Spleen (tissue), 11 donors: ENCODE measurements at regions not wholly inside any gene's neighbourhood (a gene's known extent, or its start where the extent isn't known, plus 50 kb on each side); places are given as distances from the start of the nearest gene placed in this dataset.
"Not testable (repeated sequence)": the region's sequence is repeated elsewhere in the genome, so short reads cannot be mapped to it uniquely, and the experiment has no call there.

Experiments used
- DNase-seq: peaks from one replicate; pipeline ENCODE4 v3.0.0-alpha.2; 2020
- H3K27ac ChIP-seq, 8 donors: fragments of 200-600 bp; sonication (generic) in 7 of 8; 1 replicate in 4 of 8; 2 replicates in 4 of 8; pipeline versions ENCODE4 v1.5.0 to v1.8.0; 2016 to 2021; ENCODE audit warnings: inconsistent platforms in 4 of 8, mild to moderate bottlenecking in 4 of 8, moderate library complexity in 1 of 8
- H3K27me3 ChIP-seq, 7 donors: fragments of 200-600 bp; sonication (generic) in 6 of 7; replicated peaks in 1 of 7; 1 replicate in 4 of 7; 2 replicates in 3 of 7; pipeline versions ENCODE4 v1.5.0 to v1.8.0; 2016 to 2021; ENCODE audit warnings: inconsistent platforms in 3 of 7, mild to moderate bottlenecking in 1 of 7
- H3K36me3 ChIP-seq, 6 donors: fragments of 200-600 bp; sonication (generic) in 5 of 6; 1 replicate in 4 of 6; 2 replicates in 2 of 6; pipeline versions ENCODE4 v1.5.0 to v1.8.0; 2016 to 2021; ENCODE audit warnings: inconsistent platforms in 2 of 6
- H3K4me1 ChIP-seq, 6 donors: fragments of 200-600 bp; sonication (generic) in 5 of 6; 1 replicate in 3 of 6; 2 replicates in 3 of 6; pipeline versions ENCODE4 v1.5.0 to v1.8.0; 2016 to 2021; ENCODE audit warnings: inconsistent platforms in 3 of 6
- H3K4me3 ChIP-seq, 8 donors: fragments of 200-600 bp; sonication (generic) in 7 of 8; 1 replicate in 4 of 8; 2 replicates in 4 of 8; pipeline versions ENCODE4 v1.5.0 to v1.8.0; 2016 to 2021; ENCODE audit warnings: inconsistent platforms in 4 of 8, mild to moderate bottlenecking in 4 of 8, moderate library complexity in 2 of 8
- H3K9me3 ChIP-seq, 8 donors: fragments of 200-600 bp; sonication (generic) in 7 of 8; 1 replicate in 4 of 8; 2 replicates in 4 of 8; pipeline versions ENCODE4 v1.5.0 to v1.8.0; 2016 to 2021; ENCODE audit warnings: inconsistent platforms in 4 of 8
- CTCF ChIP-seq, 11 experiments: fragments of 200-600 bp in 7 of 11; fragments of 450-650 bp in 4 of 11; sonication (generic) in 4 of 11; IDR thresholded peaks in 8 of 11; conservative IDR thresholded peaks in 3 of 11; 1 replicate in 7 of 11; 2 replicates in 4 of 11; pipeline versions ENCODE4 v1.4.0 to v1.8.0; 2016 to 2021; ENCODE audit warnings: antibody characterized with exemption in 11 of 11, inconsistent platforms in 4 of 11, mild to moderate bottlenecking in 1 of 11
- POLR2A ChIP-seq, 3 donors: fragments of 450-650 bp; IDR thresholded peaks; one replicate each; pipeline ENCODE4 v1.5.1; 2017; ENCODE audit warnings: antibody characterized with exemption in 3 of 3, mild to moderate bottlenecking in 1 of 3
- POLR2AphosphoS5 ChIP-seq, 3 donors: sonication (generic); formaldehyde crosslinking; IDR thresholded peaks; one replicate each; pipeline ENCODE4 v1.5.1; 2017; ENCODE audit warnings: antibody characterized with exemption in 3 of 3
- WGBS, 5 donors: extraction: QIAGEN DNeasy Blood & Tissue Kit in 3 of 5; methylation state at CpG; one replicate each; pipeline versions ENCODE4 v1.1.5 to v1.1.7; 2013 to 2018; 5-methylcytosine and 5-hydroxymethylcytosine counted together
- intact Hi-C: fragments of 100-400 bp; cut with DNase I; formaldehyde crosslinking; loops from one replicate; pipeline ENCODE4 v1.15.0; 2023; ENCODE audit warnings: low total_unique reads
- donor health status: healthy with polysubstance abuse.
- donor health status: DM: no; HTN: no; CAD: no; lungs with moderate emphysema.
- donor health status: DM: no; HTN: no; CAD: no.
- donor health status: Bipolar disorder and iron deficiency.
- donor health status: healthy.
- donor health status: DM: no; HTN: no; CAD: no.
- donor health status: DM: yes; HTN: yes; CAD: no.

- H3K4me3 ChIP-seq: no peak overlapping the region
- no peak for DNase-seq
- no peaks in the 10 kb centered on the region for H3K9me3 ChIP-seq
- H3K27ac ChIP-seq: peak overlapping the region in 1 of 8 donors; percentile 20
- intact Hi-C loops: no loop called here
- peaks cover 5 to 47% (median 18%) of the 10 kb centered on the region in 6 donors for H3K4me1 ChIP-seq
- TF ChIP-seq POLR2AphosphoS5 (IDR thresholded peaks at IDR 0.05) (no peak), POLR2A (IDR thresholded peaks at IDR 0.05) (no peak), CTCF (IDR thresholded peaks at IDR 0.05 in 8 of 11, conservative IDR thresholded peaks at IDR 0.05 in 3 of 11) (no peak)
- no peaks in the 10 kb centered on the region for H3K36me3 ChIP-seq
- H3K27me3 ChIP-seq: no peaks in the 10 kb centered on the region
Measured at GRCh38 chr1:93756657-93757056, 75.0 kb upstream of the BCAR3 start.

GRCh38 chr1:93755251-93755715 is 73.6 kb upstream of the BCAR3 start:
- H3K9me3 ChIP-seq, H3K4me3 ChIP-seq, H3K36me3 ChIP-seq, H3K27me3 ChIP-seq, intact Hi-C loops, DNase-seq: not testable (repeated sequence)
- Histone ChIP-seq H3K27ac (peak overlapping the region in 1 of 8 donors; percentile 59), H3K4me1 (peaks cover 7 to 60% (median 26%) of the 10 kb centered on the region in 6 donors)

GRCh38 chr1:93753791-93754763 is 72.4 kb upstream of the BCAR3 start:
- no peaks in the 10 kb centered on the region for H3K36me3 ChIP-seq
- WGBS, 5 donors: 48 to 62% (median 57%) methylated on average over 6 of the region's 6 CpGs
- no peaks in the 10 kb centered on the region for H3K9me3 ChIP-seq
- no peak for DNase-seq
- H3K4me1 ChIP-seq: peaks cover 7 to 60% (median 30%) of the 10 kb centered on the region in 6 donors
- TF ChIP-seq POLR2AphosphoS5 (IDR thresholded peaks at IDR 0.05): peak in 1 of 3 donors; percentile 37
- TF ChIP-seq POLR2A (IDR thresholded peaks at IDR 0.05): no peak
- no peaks in the 10 kb centered on the region for H3K27me3 ChIP-seq
- H3K4me3 ChIP-seq: no peak overlapping the region
- intact Hi-C loops: no loop called here
- peak overlapping the region in 7 of 8 donors; percentile 10 to 67 (median 45) for H3K27ac ChIP-seq

- no peaks in the 10 kb centered on the region for H3K36me3 ChIP-seq
- H3K27ac ChIP-seq: peak overlapping the region in 3 of 8 donors; percentile 49 to 60 (median 57)
- intact Hi-C loops: no loop called here
- H3K9me3 ChIP-seq: peaks cover 0 to 8% (median 2%) of the 10 kb centered on the region in 8 donors
- H3K4me3 ChIP-seq: no peak overlapping the region
- no peaks in the 10 kb centered on the region for H3K27me3 ChIP-seq
- peaks cover 5 to 46% (median 25%) of the 10 kb centered on the region in 6 donors for H3K4me1 ChIP-seq
- WGBS, 5 donors: 70 to 90% (median 88%) methylated on average over 3 to 6 of the region's 6 CpGs
- DNase-seq: no peak
- TF ChIP-seq POLR2AphosphoS5 (IDR thresholded peaks at IDR 0.05): no peak
- no peak for TF ChIP-seq CTCF (IDR thresholded peaks at IDR 0.05 in 8 of 11, conservative IDR thresholded peaks at IDR 0.05 in 3 of 11)
- TF ChIP-seq POLR2A (IDR thresholded peaks at IDR 0.05): no peak
Measured at GRCh38 chr1:93751377-93752250, 70.0 kb upstream of the BCAR3 start.
